RWPE2 (cell line): ENCODE measurements at regions not wholly inside any gene's neighbourhood (a gene's known extent, or its start where the extent isn't known, plus 50 kb on each side); places are given as distances from the start of the nearest gene placed in this dataset.
A peak's percentile ranks its signal among the peaks of the same experiment; 100 is the strongest.

Experiments
- ATAC-seq: fragments of 200-7000 bp; cut with Tn5 transposase; 3 replicates; pipeline ENCODE4 v1.9.1; 2021; ENCODE audit warnings: low read depth
- DNase-seq: peaks from one replicate; pipeline ENCODE4 v3.0.0-alpha.2; 2020; ENCODE audit warnings: low spot score
- H3K27ac ChIP-seq: fragments of 450-650 bp; 2 replicates; pipeline ENCODE4 v1.5.1; 2017; ENCODE audit warnings: mild to moderate bottlenecking; ENCODE audit not compliant: poor library complexity, severe bottlenecking
- H3K27me3 ChIP-seq: fragments of 250-450 bp; sonication (Bioruptor Pico); 2 replicates; pipeline ENCODE4 v1.5.1; 2021; ENCODE audit warnings: mild to moderate bottlenecking, moderate library complexity; ENCODE audit not compliant: insufficient read depth, poor library complexity, severe bottlenecking
- H3K36me3 ChIP-seq: fragments of 250-450 bp; sonication (Bioruptor Pico); 2 replicates; pipeline ENCODE4 v1.5.1; 2020; ENCODE audit warnings: low read depth, mild to moderate bottlenecking, moderate library complexity
- H3K4me1 ChIP-seq: fragments of 250-450 bp; sonication (Bioruptor Pico); 2 replicates; pipeline ENCODE4 v1.5.1; 2021; ENCODE audit warnings: mild to moderate bottlenecking, moderate library complexity; ENCODE audit not compliant: insufficient read depth, poor library complexity, severe bottlenecking
- H3K4me3 ChIP-seq: fragments of 250-450 bp; sonication (Bioruptor Pico); 2 replicates; pipeline ENCODE4 v1.5.1; 2021; ENCODE audit warnings: mild to moderate bottlenecking, moderate library complexity; ENCODE audit not compliant: severe bottlenecking
- H3K9me3 ChIP-seq: fragments of 250-450 bp; sonication (Bioruptor Pico); 2 replicates; pipeline ENCODE4 v1.5.1; 2021; ENCODE audit warnings: mild to moderate bottlenecking, moderate library complexity; ENCODE audit not compliant: severe bottlenecking
- TF ChIP-seq, protein P1 (sequence below): fragments of 450-650 bp; IDR thresholded peaks from one replicate; pipeline ENCODE4 v1.5.1; 2017; ENCODE audit warnings: mild to moderate bottlenecking, moderate library complexity; ENCODE audit not compliant: poor library complexity, severe bottlenecking

GRCh38 chr13:33349288-33349985 is 63.9 kb upstream of the STARD13 start:
- Histone ChIP-seq H3K27me3 (no peaks in the 10 kb centered on the region), H3K36me3 (no peaks in the 10 kb centered on the region), H3K4me1 (peaks cover 11% of the 10 kb centered on the region), H3K4me3 (peak overlapping the region; percentile 86), H3K9me3 (no peaks in the 10 kb centered on the region), H3K27ac (no peak overlapping the region)
- TF ChIP-seq, protein P1, sequence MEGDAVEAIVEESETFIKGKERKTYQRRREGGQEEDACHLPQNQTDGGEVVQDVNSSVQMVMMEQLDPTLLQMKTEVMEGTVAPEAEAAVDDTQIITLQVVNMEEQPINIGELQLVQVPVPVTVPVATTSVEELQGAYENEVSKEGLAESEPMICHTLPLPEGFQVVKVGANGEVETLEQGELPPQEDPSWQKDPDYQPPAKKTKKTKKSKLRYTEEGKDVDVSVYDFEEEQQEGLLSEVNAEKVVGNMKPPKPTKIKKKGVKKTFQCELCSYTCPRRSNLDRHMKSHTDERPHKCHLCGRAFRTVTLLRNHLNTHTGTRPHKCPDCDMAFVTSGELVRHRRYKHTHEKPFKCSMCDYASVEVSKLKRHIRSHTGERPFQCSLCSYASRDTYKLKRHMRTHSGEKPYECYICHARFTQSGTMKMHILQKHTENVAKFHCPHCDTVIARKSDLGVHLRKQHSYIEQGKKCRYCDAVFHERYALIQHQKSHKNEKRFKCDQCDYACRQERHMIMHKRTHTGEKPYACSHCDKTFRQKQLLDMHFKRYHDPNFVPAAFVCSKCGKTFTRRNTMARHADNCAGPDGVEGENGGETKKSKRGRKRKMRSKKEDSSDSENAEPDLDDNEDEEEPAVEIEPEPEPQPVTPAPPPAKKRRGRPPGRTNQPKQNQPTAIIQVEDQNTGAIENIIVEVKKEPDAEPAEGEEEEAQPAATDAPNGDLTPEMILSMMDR, result no peak
- ATAC-seq (no peak), DNase-seq (no peak)

GRCh38 chr13:33349986-33350826 is 64.7 kb upstream of the STARD13 start:
- Histone ChIP-seq H3K36me3 (no peaks in the 10 kb centered on the region), H3K27ac (peak overlapping the region; percentile 15), H3K9me3 (no peaks in the 10 kb centered on the region), H3K27me3 (no peaks in the 10 kb centered on the region), H3K4me1 (peaks cover 11% of the 10 kb centered on the region), H3K4me3 (peak overlapping the region; percentile 86)
- TF ChIP-seq, protein P1, result no peak
- ATAC-seq, result peak; percentile 73
- DNase-seq, result no peak

- ATAC-seq (peak; percentile 67), DNase-seq (no peak)
- TF ChIP-seq, protein P1, result no peak
- Histone ChIP-seq H3K9me3 (no peaks in the 10 kb centered on the region), H3K4me1 (peaks cover 11% of the 10 kb centered on the region), H3K4me3 (peak overlapping the region; percentile 86), H3K36me3 (no peaks in the 10 kb centered on the region), H3K27ac (peak overlapping the region; percentile 15), H3K27me3 (no peaks in the 10 kb centered on the region)
Measured at GRCh38 chr13:33351319-33351718, 65.8 kb upstream of the STARD13 start.

- H3K4me3 ChIP-seq, result no peak overlapping the region
- H3K36me3 ChIP-seq, result no peaks in the 10 kb centered on the region
- H3K4me1 ChIP-seq, result peaks cover 11% of the 10 kb centered on the region
- TF ChIP-seq, protein P1, result no peak
- H3K27me3 ChIP-seq, result no peaks in the 10 kb centered on the region
- DNase-seq (no peak), ATAC-seq (no peak)
- H3K9me3 ChIP-seq, result no peaks in the 10 kb centered on the region
- H3K27ac ChIP-seq, result no peak overlapping the region
Measured at GRCh38 chr13:33352041-33352440, 66.5 kb upstream of the STARD13 start.
